Endothelial cell of umbilical vein (primary cell): ENCODE measurements at regions not wholly inside any gene's neighbourhood (a gene's known extent, or its start where the extent isn't known, plus 50 kb on each side); places are given as distances from the start of the nearest gene placed in this dataset.

Source experiments
- BruUV-seq: library from RNA; stranded (reverse); fragments of 400-500 nt; replicated peaks from 2 replicates; lab custom pipeline; 2021; lab: Mats Ljungman, UMichigan
- CTCF ChIA-PET: fragments of 300-600, 350-600 bp; sonication (Branson Sonifier 250); formaldehyde crosslinking; loops from one replicate; lab custom pipeline; 2021; ENCODE audit warnings: antibody characterized with exemption, inconsistent platforms; lab: Charles Lee
- POLR2A ChIA-PET: fragments of 300-600, 350-600 bp; sonication (Branson Sonifier 250); formaldehyde crosslinking; loops from one replicate; lab custom pipeline; 2021; ENCODE audit warnings: antibody characterized with exemption, inconsistent platforms; lab: Charles Lee
- DNase-seq: peaks from one replicate; pipeline ENCODE4 v3.0.0-alpha.2; 2011; ENCODE audit warnings: low read depth, low spot score
- FAIRE-seq: peaks from 2 replicates; lab custom pipeline; 2011; peaks lifted over from hg19 to GRCh38; lab: Jason Lieb, UNC
- H2AFZ ChIP-seq: 2 replicates; pipeline ENCODE4 v1.6.0; 2012; ENCODE audit warnings: low read depth, low read length, control low read depth, inconsistent platforms
- H3K27ac ChIP-seq: 2 replicates; pipeline ENCODE4 v1.5.1; 2011; ENCODE audit warnings: low read depth, mild to moderate bottlenecking, control low read depth, low read length, moderate library complexity; ENCODE audit not compliant: insufficient read depth
- H3K27me3 ChIP-seq, 2 experiments: 2 replicates each; pipeline versions ENCODE4 v1.6.0 to v1.6.1; 2011; ENCODE audit warnings: low read length in 2 of 2, mixed read lengths in 1 of 2; ENCODE audit not compliant: control insufficient read depth in 2 of 2, insufficient read depth in 2 of 2
- H3K36me3 ChIP-seq, 2 experiments: 2 replicates in 1 of 2; 3 replicates in 1 of 2; pipeline ENCODE4 v1.5.1; 2011; ENCODE audit warnings: low read length in 2 of 2, mild to moderate bottlenecking in 1 of 2, moderate library complexity in 1 of 2; ENCODE audit not compliant: control insufficient read depth in 2 of 2, insufficient read depth in 2 of 2; ENCODE audit errors: extremely low read depth in 1 of 2
- H3K4me1 ChIP-seq: 3 replicates; pipeline ENCODE4 v1.5.1; 2011; ENCODE audit warnings: mild to moderate bottlenecking, low read length; ENCODE audit not compliant: control insufficient read depth, insufficient read depth; ENCODE audit errors: extremely low read depth
- H3K4me2 ChIP-seq: 2 replicates; pipeline ENCODE4 v1.6.1; 2011; ENCODE audit warnings: low read length, control low read depth, mixed read lengths; ENCODE audit not compliant: insufficient read depth
- H3K4me3 ChIP-seq, 3 experiments: fragments of 200-600 bp in 1 of 3; sonication (generic), shearing (Covaris generic) in 1 of 3; replicated peaks in 1 of 3; 2 replicates each; pipeline ENCODE4 v1.5.1; 2011 to 2016; ENCODE audit warnings: control low read depth in 3 of 3, low read length in 3 of 3, mild to moderate bottlenecking in 2 of 3, inconsistent platforms in 1 of 3, low read depth in 1 of 3, moderate library complexity in 1 of 3; ENCODE audit not compliant: insufficient read depth in 1 of 3
- H3K79me2 ChIP-seq: 2 replicates; pipeline ENCODE4 v1.6.0; 2012; ENCODE audit warnings: low read length, inconsistent platforms; ENCODE audit not compliant: control insufficient read depth, insufficient read depth
- H3K9ac ChIP-seq: replicated peaks from 2 replicates; pipeline ENCODE3; 2011; ENCODE audit warnings: low read length, control low read depth; ENCODE audit not compliant: insufficient read depth; ENCODE audit errors: extremely low read depth
- H3K9me1 ChIP-seq: replicated peaks from 3 replicates; pipeline ENCODE4 v1.6.0; 2011; ENCODE audit warnings: mild to moderate bottlenecking, low read length; ENCODE audit not compliant: control insufficient read depth, insufficient read depth; ENCODE audit errors: extremely low read depth
- H3K9me3 ChIP-seq: replicated peaks from 2 replicates; pipeline ENCODE4 v1.5.1; 2012; ENCODE audit warnings: low read length, inconsistent platforms; ENCODE audit not compliant: control insufficient read depth, insufficient read depth
- H4K20me1 ChIP-seq: replicated peaks from 2 replicates; pipeline ENCODE3; 2011; ENCODE audit warnings: mild to moderate bottlenecking, low read length; ENCODE audit not compliant: control insufficient read depth, insufficient read depth; ENCODE audit errors: extremely low read depth
- EZH2 ChIP-seq: IDR thresholded peaks from 2 replicates; pipeline ENCODE4 v1.6.1; 2012; ENCODE audit warnings: borderline replicate concordance, low read depth, mild to moderate bottlenecking, moderate library complexity, low read length, inconsistent platforms; ENCODE audit not compliant: severe bottlenecking
- FOS ChIP-seq: IDR thresholded peaks from 2 replicates; pipeline ENCODE4 v1.6.1; 2011; ENCODE audit warnings: mild to moderate bottlenecking, low read length, moderate library complexity, borderline replicate concordance; ENCODE audit not compliant: insufficient read depth
- GATA2 ChIP-seq: IDR thresholded peaks from 2 replicates; pipeline ENCODE4 v1.7.0; 2011; ENCODE audit warnings: low read depth, mild to moderate bottlenecking, moderate library complexity, mixed read lengths, low read length; ENCODE audit not compliant: insufficient read length, insufficient read depth
- JUN ChIP-seq: IDR thresholded peaks from 2 replicates; pipeline ENCODE4 v1.6.1; 2011; ENCODE audit warnings: borderline replicate concordance, low read depth; ENCODE audit not compliant: insufficient read length, insufficient read depth
- MYC ChIP-seq: IDR thresholded peaks from one replicate; pipeline ENCODE4 v1.6.1; 2011; ENCODE audit warnings: mild to moderate bottlenecking, low read depth, low read length
- POLR2A ChIP-seq: IDR thresholded peaks from 2 replicates; pipeline ENCODE4 v1.6.1; 2012; ENCODE audit warnings: low read depth, mild to moderate bottlenecking, control low read depth, low read length
- POLR2AphosphoS5 ChIP-seq: IDR thresholded peaks from 2 replicates; pipeline ENCODE4 v1.6.1; 2012; ENCODE audit warnings: low read depth, mild to moderate bottlenecking, control low read depth, low read length, moderate library complexity; ENCODE audit not compliant: insufficient read depth
- dilution Hi-C: fragments of 300-500 bp; cut with MboI; formaldehyde crosslinking; loops from one replicate; pipeline ENCODE4 v1.15.0; 2019; ENCODE audit warnings: low sequenced_read_pairs; ENCODE audit not compliant: extremely low pct_ligation_motif_present
- intact Hi-C: fragments of 100-400 bp; cut with micrococcal nuclease; formaldehyde crosslinking; loops from one replicate; pipeline ENCODE4 v1.10.0; 2022
- TF ChIP-seq, protein P1 (sequence below): IDR thresholded peaks from 2 replicates; pipeline ENCODE4 v1.6.1; 2011; ENCODE audit not compliant: insufficient read depth, insufficient read length
- TF ChIP-seq, protein P2 (sequence below), 2 donors: IDR thresholded peaks; 1 replicate in 1 of 2; 2 replicates in 1 of 2; pipeline ENCODE4 v1.5.1; 2011; ENCODE audit warnings: low read length in 2 of 2, mild to moderate bottlenecking in 2 of 2, moderate library complexity in 2 of 2, control low read depth in 1 of 2, inconsistent platforms in 1 of 2, low read depth in 1 of 2; ENCODE audit not compliant: insufficient read depth in 1 of 2; ENCODE audit errors: extremely low read depth in 1 of 2

DNA sequence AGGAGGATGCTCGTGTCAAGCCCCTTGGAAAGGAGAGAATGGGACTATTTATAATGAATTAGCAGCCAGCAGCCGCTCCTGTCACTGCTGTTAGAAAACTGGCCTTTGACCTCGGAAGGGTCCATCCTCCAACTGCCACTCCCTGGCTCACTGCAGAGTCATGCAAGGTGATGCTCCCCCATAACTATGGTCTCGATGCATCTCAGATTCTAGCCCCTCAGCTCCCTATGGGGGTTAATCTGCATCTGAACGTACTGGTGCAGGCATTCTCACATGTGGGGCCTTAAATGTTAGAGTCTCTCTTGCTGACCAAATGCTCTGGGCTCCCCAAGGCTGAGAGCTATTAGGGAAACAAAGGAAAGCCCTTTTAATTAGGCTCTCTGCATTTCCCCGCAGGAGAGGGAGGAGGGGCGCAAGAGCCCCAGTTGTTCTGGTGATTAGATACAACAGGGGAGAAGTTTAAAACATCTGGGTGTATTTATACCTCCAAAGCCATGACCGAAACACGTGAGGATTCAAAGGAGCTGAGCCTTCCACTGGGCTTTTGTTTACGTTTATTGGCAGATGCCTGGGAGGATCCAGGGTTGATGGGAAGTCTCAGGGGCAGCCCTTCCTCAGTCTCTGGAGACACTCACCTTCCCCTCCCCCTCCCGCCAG, 182.5 kb downstream of the OPA1 start:
- no peaks in the 10 kb centered on the region for H3K9me1 ChIP-seq
- intact Hi-C loops (no loop called here), dilution Hi-C loops (no loop called here)
- no peak for TF ChIP-seq POLR2AphosphoS5
- no peak for TF ChIP-seq MYC
- TF ChIP-seq FOS, result no peak
- TF ChIP-seq, protein P1, sequence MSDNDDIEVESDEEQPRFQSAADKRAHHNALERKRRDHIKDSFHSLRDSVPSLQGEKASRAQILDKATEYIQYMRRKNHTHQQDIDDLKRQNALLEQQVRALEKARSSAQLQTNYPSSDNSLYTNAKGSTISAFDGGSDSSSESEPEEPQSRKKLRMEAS, result no peak
- no peak for TF ChIP-seq GATA2
- TF ChIP-seq, protein P2, sequence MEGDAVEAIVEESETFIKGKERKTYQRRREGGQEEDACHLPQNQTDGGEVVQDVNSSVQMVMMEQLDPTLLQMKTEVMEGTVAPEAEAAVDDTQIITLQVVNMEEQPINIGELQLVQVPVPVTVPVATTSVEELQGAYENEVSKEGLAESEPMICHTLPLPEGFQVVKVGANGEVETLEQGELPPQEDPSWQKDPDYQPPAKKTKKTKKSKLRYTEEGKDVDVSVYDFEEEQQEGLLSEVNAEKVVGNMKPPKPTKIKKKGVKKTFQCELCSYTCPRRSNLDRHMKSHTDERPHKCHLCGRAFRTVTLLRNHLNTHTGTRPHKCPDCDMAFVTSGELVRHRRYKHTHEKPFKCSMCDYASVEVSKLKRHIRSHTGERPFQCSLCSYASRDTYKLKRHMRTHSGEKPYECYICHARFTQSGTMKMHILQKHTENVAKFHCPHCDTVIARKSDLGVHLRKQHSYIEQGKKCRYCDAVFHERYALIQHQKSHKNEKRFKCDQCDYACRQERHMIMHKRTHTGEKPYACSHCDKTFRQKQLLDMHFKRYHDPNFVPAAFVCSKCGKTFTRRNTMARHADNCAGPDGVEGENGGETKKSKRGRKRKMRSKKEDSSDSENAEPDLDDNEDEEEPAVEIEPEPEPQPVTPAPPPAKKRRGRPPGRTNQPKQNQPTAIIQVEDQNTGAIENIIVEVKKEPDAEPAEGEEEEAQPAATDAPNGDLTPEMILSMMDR (IDR thresholded peaks at IDR 0.05; ENCODE audit: extremely low read depth in 1 of 2, insufficient read depth in 1 of 2, low read depth in 1 of 2, low read length in 2 of 2), result no peak
- TF ChIP-seq EZH2, result no peak
- no peak for TF ChIP-seq POLR2A
- no peak for TF ChIP-seq JUN
- H3K4me3 ChIP-seq, result no peak overlapping the region
- H4K20me1 ChIP-seq, result peaks cover 2% of the 10 kb centered on the region
- CTCF ChIA-PET, result interaction anchor here (0.9 to 1.2 kb wide), 2 partner anchors 110 to 540 kb away, joined by 3 to 5 read pairs; no protein-coding TSS in a partner anchor
- no peak for DNase-seq
- no peak overlapping the region for H3K4me2 ChIP-seq
- H3K79me2 ChIP-seq, result no peaks in the 10 kb centered on the region
- H3K9me3 ChIP-seq, result no peaks in the 10 kb centered on the region
- no peak overlapping the region for H3K27ac ChIP-seq
- no peaks in the 10 kb centered on the region for H3K36me3 ChIP-seq
- peaks cover 30 to 32% of the 10 kb centered on the region in 2 experiments for H3K27me3 ChIP-seq
- no peak overlapping the region for H2AFZ ChIP-seq
- H3K4me1 ChIP-seq, result peaks cover 2% of the 10 kb centered on the region
- H3K9ac ChIP-seq, result no peak overlapping the region
- FAIRE-seq, result no peak
- no TSS peak for BruUV-seq
- POLR2A ChIA-PET, result no interaction called here
